ENCODE measurements at regions not wholly inside any gene's neighbourhood (a gene's known extent, or its start where the extent isn't known, plus 50 kb on each side); places are given as distances from the start of the nearest gene placed in this dataset.

DNA sequence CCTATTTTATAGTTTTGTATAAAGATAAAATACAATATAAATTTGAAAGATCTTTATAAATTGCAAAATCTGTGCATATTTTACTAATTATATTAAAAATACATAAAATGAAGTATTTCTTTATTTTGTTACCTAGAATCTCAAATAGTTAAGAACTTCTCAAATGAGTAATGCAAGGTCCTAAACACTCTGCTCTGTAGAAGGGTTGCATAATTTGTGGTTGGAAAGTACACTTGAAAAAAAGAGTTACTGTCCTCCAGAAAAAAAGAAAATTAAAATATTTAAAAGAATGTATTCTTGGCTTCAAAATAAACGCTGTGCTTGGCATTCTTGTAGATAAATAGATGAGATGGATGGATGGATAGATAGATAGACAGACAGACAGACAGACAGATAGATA lies 428.8 kb upstream of the CDH6 start:
- TF ChIP-seq TAF1 (IDR thresholded peaks at IDR 0.05; ENCODE audit: low read depth) (no peak), FOXM1 (IDR thresholded peaks at IDR 0.05; ENCODE audit: borderline replicate concordance, low read depth) (no peak), EP300 (IDR thresholded peaks at IDR 0.05; ENCODE audit: borderline replicate concordance) (no peak)
- TF ChIP-seq, protein P1, sequence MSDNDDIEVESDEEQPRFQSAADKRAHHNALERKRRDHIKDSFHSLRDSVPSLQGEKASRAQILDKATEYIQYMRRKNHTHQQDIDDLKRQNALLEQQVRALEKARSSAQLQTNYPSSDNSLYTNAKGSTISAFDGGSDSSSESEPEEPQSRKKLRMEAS (IDR thresholded peaks at IDR 0.05) = no peak

Data from Ishikawa (cell line).